HG02759 (cell line): ENCODE measurements at regions not wholly inside any gene's neighbourhood (a gene's known extent, or its start where the extent isn't known, plus 50 kb on each side); places are given as distances from the start of the nearest gene placed in this dataset.
"Not testable (repeated sequence)": the region's sequence is repeated elsewhere in the genome, so short reads cannot be mapped to it uniquely, and the experiment has no call there.

Experiments
- ATAC-seq: cut with Tn5 transposase; IDR thresholded peaks from one replicate; pipeline ENCODE4 v1.9.1; 2021; ENCODE audit warnings: mild to moderate bottlenecking, moderate library complexity; ENCODE audit not compliant: unreplicated experiment

GRCh38 chr12:47610686-47611252 lies 95.1 kb downstream of the RPAP3 start:
- ATAC-seq = no peak

- no peak for ATAC-seq
Measured at GRCh38 chr12:47609806-47610205, 96.0 kb downstream of the RPAP3 start.

GRCh38 chr12:47608671-47609070 lies 97.2 kb downstream of the RPAP3 start:
- ATAC-seq = not testable (repeated sequence)

GRCh38 chr12:47604221-47604873 lies 101.5 kb downstream of the RPAP3 start:
- no peak for ATAC-seq

GRCh38 chr12:47602949-47603558 lies 102.8 kb downstream of the RPAP3 start:
- no peak for ATAC-seq

GRCh38 chr12:47602325-47602724 lies 103.5 kb downstream of the RPAP3 start:
- no peak for ATAC-seq

- no peak for ATAC-seq
Measured at GRCh38 chr12:47601071-47601470, 104.8 kb downstream of the RPAP3 start.

GRCh38 chr12:47591795-47592194 lies 114.0 kb downstream of the RPAP3 start:
- no peak for ATAC-seq

- ATAC-seq = no peak
Measured at GRCh38 chr12:47591361-47591791, 114.5 kb downstream of the RPAP3 start.

- ATAC-seq = no peak
Measured at GRCh38 chr12:47590771-47591360, 115.0 kb downstream of the RPAP3 start.

- no peak for ATAC-seq
Measured at GRCh38 chr12:47586952-47587669, 118.7 kb downstream of the RPAP3 start.

- no peak for ATAC-seq
Measured at GRCh38 chr12:47585507-47585906, 120.3 kb downstream of the RPAP3 start.

GRCh38 chr12:47578836-47579235 lies 127.0 kb downstream of the RPAP3 start:
- no peak for ATAC-seq

- ATAC-seq = no peak
Measured at GRCh38 chr12:47577206-47577989, 128.4 kb downstream of the RPAP3 start.

- no peak for ATAC-seq
Measured at GRCh38 chr12:47576289-47576945, 129.4 kb downstream of the RPAP3 start.

GRCh38 chr12:47574252-47575021 lies 131.4 kb downstream of the RPAP3 start:
- no peak for ATAC-seq

GRCh38 chr12:47573146-47573659 lies 132.6 kb downstream of the RPAP3 start:
- no peak for ATAC-seq

GRCh38 chr12:47570151-47570550 lies 135.7 kb downstream of the RPAP3 start:
- ATAC-seq = no peak

GRCh38 chr12:47562201-47562600 lies 143.6 kb downstream of the RPAP3 start:
- no peak for ATAC-seq
